Spleen (tissue), 11 donors: ENCODE measurements at regions not wholly inside any gene's neighbourhood (a gene's known extent, or its start where the extent isn't known, plus 50 kb on each side); places are given as distances from the start of the nearest gene placed in this dataset.
"Not testable (repeated sequence)": the region's sequence is repeated elsewhere in the genome, so short reads cannot be mapped to it uniquely, and the experiment has no call there.

Experiments used
- DNase-seq: peaks from one replicate; pipeline ENCODE4 v3.0.0-alpha.2; 2020
- H3K27ac ChIP-seq, 8 donors: fragments of 200-600 bp; sonication (generic) in 7 of 8; 1 replicate in 4 of 8; 2 replicates in 4 of 8; pipeline versions ENCODE4 v1.5.0 to v1.8.0; 2016 to 2021; ENCODE audit warnings: inconsistent platforms in 4 of 8, mild to moderate bottlenecking in 4 of 8, moderate library complexity in 1 of 8
- H3K27me3 ChIP-seq, 7 donors: fragments of 200-600 bp; sonication (generic) in 6 of 7; replicated peaks in 1 of 7; 1 replicate in 4 of 7; 2 replicates in 3 of 7; pipeline versions ENCODE4 v1.5.0 to v1.8.0; 2016 to 2021; ENCODE audit warnings: inconsistent platforms in 3 of 7, mild to moderate bottlenecking in 1 of 7
- H3K36me3 ChIP-seq, 6 donors: fragments of 200-600 bp; sonication (generic) in 5 of 6; 1 replicate in 4 of 6; 2 replicates in 2 of 6; pipeline versions ENCODE4 v1.5.0 to v1.8.0; 2016 to 2021; ENCODE audit warnings: inconsistent platforms in 2 of 6
- H3K4me1 ChIP-seq, 6 donors: fragments of 200-600 bp; sonication (generic) in 5 of 6; 1 replicate in 3 of 6; 2 replicates in 3 of 6; pipeline versions ENCODE4 v1.5.0 to v1.8.0; 2016 to 2021; ENCODE audit warnings: inconsistent platforms in 3 of 6
- H3K4me3 ChIP-seq, 8 donors: fragments of 200-600 bp; sonication (generic) in 7 of 8; 1 replicate in 4 of 8; 2 replicates in 4 of 8; pipeline versions ENCODE4 v1.5.0 to v1.8.0; 2016 to 2021; ENCODE audit warnings: inconsistent platforms in 4 of 8, mild to moderate bottlenecking in 4 of 8, moderate library complexity in 2 of 8
- H3K9me3 ChIP-seq, 8 donors: fragments of 200-600 bp; sonication (generic) in 7 of 8; 1 replicate in 4 of 8; 2 replicates in 4 of 8; pipeline versions ENCODE4 v1.5.0 to v1.8.0; 2016 to 2021; ENCODE audit warnings: inconsistent platforms in 4 of 8
- CTCF ChIP-seq, 11 experiments: fragments of 200-600 bp in 7 of 11; fragments of 450-650 bp in 4 of 11; sonication (generic) in 4 of 11; IDR thresholded peaks in 8 of 11; conservative IDR thresholded peaks in 3 of 11; 1 replicate in 7 of 11; 2 replicates in 4 of 11; pipeline versions ENCODE4 v1.4.0 to v1.8.0; 2016 to 2021; ENCODE audit warnings: antibody characterized with exemption in 11 of 11, inconsistent platforms in 4 of 11, mild to moderate bottlenecking in 1 of 11
- POLR2A ChIP-seq, 3 donors: fragments of 450-650 bp; IDR thresholded peaks; one replicate each; pipeline ENCODE4 v1.5.1; 2017; ENCODE audit warnings: antibody characterized with exemption in 3 of 3, mild to moderate bottlenecking in 1 of 3
- POLR2AphosphoS5 ChIP-seq, 3 donors: sonication (generic); formaldehyde crosslinking; IDR thresholded peaks; one replicate each; pipeline ENCODE4 v1.5.1; 2017; ENCODE audit warnings: antibody characterized with exemption in 3 of 3
- WGBS, 5 donors: extraction: QIAGEN DNeasy Blood & Tissue Kit in 3 of 5; methylation state at CpG; one replicate each; pipeline versions ENCODE4 v1.1.5 to v1.1.7; 2013 to 2018; 5-methylcytosine and 5-hydroxymethylcytosine counted together
- intact Hi-C: fragments of 100-400 bp; cut with DNase I; formaldehyde crosslinking; loops from one replicate; pipeline ENCODE4 v1.15.0; 2023; ENCODE audit warnings: low total_unique reads
- donor health status: healthy with polysubstance abuse.
- donor health status: DM: no; HTN: no; CAD: no; lungs with moderate emphysema.
- donor health status: DM: no; HTN: no; CAD: no.
- donor health status: Bipolar disorder and iron deficiency.
- donor health status: healthy.
- donor health status: DM: no; HTN: no; CAD: no.
- donor health status: DM: yes; HTN: yes; CAD: no.

- TF ChIP-seq CTCF (IDR thresholded peaks at IDR 0.05 in 8 of 11, conservative IDR thresholded peaks at IDR 0.05 in 3 of 11) (no peak), POLR2AphosphoS5 (IDR thresholded peaks at IDR 0.05) (no peak), POLR2A (IDR thresholded peaks at IDR 0.05) (no peak)
- intact Hi-C loops = no loop called here
- 76 to 85% (median 80%) methylated on average over 3 of the region's 3 CpGs for WGBS, 5 donors
Observed at GRCh38 chr3:162395496-162395895, 898.9 kb downstream of the OTOL1 start.

GRCh38 chr3:162398554-162398953 is 901.9 kb downstream of the OTOL1 start:
- H3K36me3 ChIP-seq = no peaks in the 10 kb centered on the region
- no peaks in the 10 kb centered on the region for H3K4me1 ChIP-seq
- H3K27me3 ChIP-seq = no peaks in the 10 kb centered on the region
- peaks cover 0 to 23% (median 13%) of the 10 kb centered on the region in 8 donors for H3K9me3 ChIP-seq
- no peak overlapping the region for H3K27ac ChIP-seq
- 81 to 91% (median 86%) methylated on average over 2 of the region's 2 CpGs for WGBS, 5 donors
- intact Hi-C loops = no loop called here
- no peak overlapping the region for H3K4me3 ChIP-seq
- TF ChIP-seq POLR2A (IDR thresholded peaks at IDR 0.05) = no peak
- no peak for TF ChIP-seq POLR2AphosphoS5 (IDR thresholded peaks at IDR 0.05)
- TF ChIP-seq CTCF (IDR thresholded peaks at IDR 0.05 in 8 of 11, conservative IDR thresholded peaks at IDR 0.05 in 3 of 11) = no peak
- no peak for DNase-seq

More at GRCh38 chr3:162395496-162395895, 898.9 kb downstream of the OTOL1 start:
- Histone ChIP-seq H3K4me3 (no peak overlapping the region), H3K27ac (no peak overlapping the region), H3K27me3 (no peaks in the 10 kb centered on the region), H3K4me1 (no peaks in the 10 kb centered on the region), H3K9me3 (peaks cover 0 to 20% (median 13%) of the 10 kb centered on the region in 8 donors), H3K36me3 (no peaks in the 10 kb centered on the region)
- DNase-seq = no peak

- TF ChIP-seq POLR2AphosphoS5 (IDR thresholded peaks at IDR 0.05) = no peak
- TF ChIP-seq CTCF (IDR thresholded peaks at IDR 0.05 in 8 of 11, conservative IDR thresholded peaks at IDR 0.05 in 3 of 11) = no peak
- no peak for TF ChIP-seq POLR2A (IDR thresholded peaks at IDR 0.05)
- WGBS, 5 donors = 36 to 64% (median 42%) methylated on average over 3 of the region's 3 CpGs
- Histone ChIP-seq H3K36me3 (no peaks in the 10 kb centered on the region), H3K4me1 (no peaks in the 10 kb centered on the region), H3K27me3 (no peaks in the 10 kb centered on the region), H3K27ac (no peak overlapping the region), H3K4me3 (no peak overlapping the region), H3K9me3 (peaks cover 0 to 24% (median 13%) of the 10 kb centered on the region in 8 donors)
- intact Hi-C loops = no loop called here
- DNase-seq = no peak
Observed at GRCh38 chr3:162400697-162401096, 904.1 kb downstream of the OTOL1 start.

- H3K27ac ChIP-seq, H3K27me3 ChIP-seq, H3K4me1 ChIP-seq, intact Hi-C loops, H3K36me3 ChIP-seq, DNase-seq, H3K9me3 ChIP-seq, H3K4me3 ChIP-seq: not testable (repeated sequence)
- whole genome bisulfite sequencing, 5 donors = 81 to 92% (median 89%) methylated on average over 14 to 21 of the region's 23 CpGs
Observed at GRCh38 chr3:162411556-162411955, 914.9 kb downstream of the OTOL1 start.

- Histone ChIP-seq H3K27ac (no peak overlapping the region), H3K9me3 (peaks cover 0 to 7% (median 0%) of the 10 kb centered on the region in 8 donors)
Observed at GRCh38 chr3:162421721-162422120, 925.1 kb downstream of the OTOL1 start.

More at GRCh38 chr3:162421721-162422120, 925.1 kb downstream of the OTOL1 start:
- no peaks in the 10 kb centered on the region for H3K27me3 ChIP-seq
- H3K4me1 ChIP-seq = no peaks in the 10 kb centered on the region
- H3K4me3 ChIP-seq = no peak overlapping the region
- intact Hi-C loops = no loop called here
- H3K36me3 ChIP-seq = no peaks in the 10 kb centered on the region
- DNase-seq = no peak
- TF ChIP-seq CTCF (IDR thresholded peaks at IDR 0.05 in 8 of 11, conservative IDR thresholded peaks at IDR 0.05 in 3 of 11) = no peak
- TF ChIP-seq POLR2AphosphoS5 (IDR thresholded peaks at IDR 0.05) = no peak
- no peak for TF ChIP-seq POLR2A (IDR thresholded peaks at IDR 0.05)
